Sigmoid colon (tissue), 6 donors: ENCODE measurements at regions not wholly inside any gene's neighbourhood (a gene's known extent, or its start where the extent isn't known, plus 50 kb on each side); places are given as distances from the start of the nearest gene placed in this dataset.
A peak's percentile ranks its signal among the peaks of the same experiment; 100 is the strongest.

Source experiments
- DNase-seq: peaks from one replicate; pipeline ENCODE4 v3.0.0-alpha.2; 2019
- H3K27ac ChIP-seq, 4 donors: fragments of 200-600 bp; sonication (generic); one replicate each; pipeline ENCODE4 v1.5.1; 2016 to 2019; ENCODE audit warnings: mild to moderate bottlenecking in 1 of 4
- H3K27me3 ChIP-seq, 3 donors: fragments of 200-600 bp; sonication (generic); one replicate each; pipeline ENCODE4 v1.5.1; 2019; ENCODE audit warnings: mild to moderate bottlenecking in 1 of 3
- H3K36me3 ChIP-seq, 4 donors: fragments of 200-600 bp; sonication (generic); one replicate each; pipeline ENCODE4 v1.5.1; 2016 to 2019
- H3K4me1 ChIP-seq, 4 donors: fragments of 200-600 bp; sonication (generic); one replicate each; pipeline ENCODE4 v1.5.1; 2017 to 2019
- H3K4me3 ChIP-seq, 4 donors: fragments of 200-600 bp; sonication (generic); one replicate each; pipeline ENCODE4 v1.5.1; 2017 to 2019; ENCODE audit warnings: mild to moderate bottlenecking in 2 of 4, moderate library complexity in 1 of 4
- H3K9me3 ChIP-seq, 4 donors: fragments of 200-600 bp in 3 of 4; sonication (generic) in 3 of 4; one replicate each; pipeline versions ENCODE4 v1.5.1 to v1.6.1; 2013 to 2019
- CTCF ChIP-seq, 4 experiments: fragments of 450-650 bp in 3 of 4; fragments of 200-600 bp in 1 of 4; IDR thresholded peaks; one replicate each; pipeline ENCODE4 v1.5.1; 2016 to 2019; ENCODE audit warnings: antibody characterized with exemption in 4 of 4, mild to moderate bottlenecking in 3 of 4, moderate library complexity in 2 of 4
- EP300 ChIP-seq, 4 donors: sonication (generic); formaldehyde crosslinking; IDR thresholded peaks; one replicate each; pipeline ENCODE4 v1.6.1; 2017; ENCODE audit warnings: antibody characterized with exemption in 4 of 4
- POLR2A ChIP-seq, 2 donors: fragments of 450-650 bp; IDR thresholded peaks; one replicate each; pipeline ENCODE4 v1.6.1; 2016; ENCODE audit warnings: antibody characterized with exemption in 2 of 2, mild to moderate bottlenecking in 2 of 2, moderate library complexity in 2 of 2
- POLR2AphosphoS5 ChIP-seq, 4 donors: sonication (generic); formaldehyde crosslinking; IDR thresholded peaks; one replicate each; pipeline ENCODE4 v1.6.1; 2017; ENCODE audit warnings: antibody characterized with exemption in 4 of 4
- WGBS, 2 donors: extraction: QIAGEN DNeasy Blood & Tissue Kit; methylation state at CpG; one replicate each; pipeline ENCODE4 v1.1.7; 2013; 5-methylcytosine and 5-hydroxymethylcytosine counted together
- intact Hi-C: fragments of 100-400 bp; cut with DNase I; formaldehyde crosslinking; loops from one replicate; pipeline ENCODE4 v1.15.1; 2023
- donor health status: healthy with polysubstance abuse.
- donor health status: healthy.

- Histone ChIP-seq H3K36me3 (no peaks in the 10 kb centered on the region), H3K9me3 (no peaks in the 10 kb centered on the region), H3K27me3 (no peaks in the 10 kb centered on the region), H3K27ac (peak overlapping the region; percentile 50 to 70 (median 66)), H3K4me3 (no peak overlapping the region), H3K4me1 (peaks cover 0 to 41% (median 38%) of the 10 kb centered on the region in 4 donors)
- TF ChIP-seq POLR2A (IDR thresholded peaks at IDR 0.05) (no peak), POLR2AphosphoS5 (IDR thresholded peaks at IDR 0.05) (peak in 2 of 4 donors; percentile 11 to 45), EP300 (IDR thresholded peaks at IDR 0.05) (no peak)
- intact Hi-C loops, result loop anchor here (5.0 kb wide), 1 partner anchor 123 kb away; no protein-coding TSS in a partner anchor
- DNase-seq, result no peak
- WGBS, 2 donors, result 70 to 82% methylated on average over 4 of the region's 4 CpGs
Measured at GRCh38 chr3:72154391-72155335, 369.7 kb upstream of the PROK2 start.

- Histone ChIP-seq H3K4me3 (no peak overlapping the region), H3K27ac (peak overlapping the region in 3 of 4 donors; percentile 70 to 78 (median 73)), H3K27me3 (no peaks in the 10 kb centered on the region), H3K4me1 (peaks cover 0 to 41% (median 38%) of the 10 kb centered on the region in 4 donors), H3K9me3 (no peaks in the 10 kb centered on the region), H3K36me3 (no peaks in the 10 kb centered on the region)
- intact Hi-C loops, result loop anchor here (5.0 kb wide), 1 partner anchor 124 kb away; no protein-coding TSS in a partner anchor
- DNase-seq, result no peak
- TF ChIP-seq EP300 (IDR thresholded peaks at IDR 0.05) (no peak), POLR2A (IDR thresholded peaks at IDR 0.05) (no peak), CTCF (IDR thresholded peaks at IDR 0.05) (no peak), POLR2AphosphoS5 (IDR thresholded peaks at IDR 0.05) (no peak)
- 68 to 86% methylated on average over 6 of the region's 6 CpGs for WGBS, 2 donors
Measured at GRCh38 chr3:72153477-72154314, 368.7 kb upstream of the PROK2 start.

GRCh38 chr3:72152551-72153476 lies 367.9 kb upstream of the PROK2 start:
- peak overlapping the region; percentile 61 to 78 (median 72) for H3K27ac ChIP-seq
- H3K9me3 ChIP-seq, result no peaks in the 10 kb centered on the region
- 11 to 52% methylated on average over 21 of the region's 21 CpGs for WGBS, 2 donors
- no peak for TF ChIP-seq CTCF (IDR thresholded peaks at IDR 0.05)
- peak in 1 of 4 donors; percentile 9 for TF ChIP-seq EP300 (IDR thresholded peaks at IDR 0.05)
- TF ChIP-seq POLR2AphosphoS5 (IDR thresholded peaks at IDR 0.05), result peak in 3 of 4 donors; percentile 45 to 62 (median 53)
- intact Hi-C loops, result loop anchor here (5.0 kb wide), 1 partner anchor 124 kb away; no protein-coding TSS in a partner anchor
- peak; percentile 90 for DNase-seq
- no peaks in the 10 kb centered on the region for H3K36me3 ChIP-seq
- peaks cover 0 to 41% (median 38%) of the 10 kb centered on the region in 4 donors for H3K4me1 ChIP-seq
- peak overlapping the region; percentile 13 to 33 (median 22) for H3K4me3 ChIP-seq
- H3K27me3 ChIP-seq, result no peaks in the 10 kb centered on the region

GRCh38 chr3:72151465-72152238 lies 366.7 kb upstream of the PROK2 start:
- DNase-seq, result no peak
- no peak overlapping the region for H3K4me3 ChIP-seq
- TF ChIP-seq POLR2AphosphoS5 (IDR thresholded peaks at IDR 0.05) (no peak), CTCF (IDR thresholded peaks at IDR 0.05) (peak in 1 of 4 experiments; percentile 5), POLR2A (IDR thresholded peaks at IDR 0.05) (no peak), EP300 (IDR thresholded peaks at IDR 0.05) (no peak)
- no peaks in the 10 kb centered on the region for H3K36me3 ChIP-seq
- 55 to 82% methylated on average over 9 of the region's 9 CpGs for WGBS, 2 donors
- peaks cover 0 to 41% (median 38%) of the 10 kb centered on the region in 4 donors for H3K4me1 ChIP-seq
- H3K9me3 ChIP-seq, result no peaks in the 10 kb centered on the region
- no peaks in the 10 kb centered on the region for H3K27me3 ChIP-seq
- peak overlapping the region in 3 of 4 donors; percentile 70 to 78 (median 73) for H3K27ac ChIP-seq
- intact Hi-C loops, result loop anchor here (5.0 kb wide), 1 partner anchor 126 kb away; no protein-coding TSS in a partner anchor
